ENCODE measurements at regions not wholly inside any gene's neighbourhood (a gene's known extent, or its start where the extent isn't known, plus 50 kb on each side); places are given as distances from the start of the nearest gene placed in this dataset.

GRCh38 chr12:105766029-105766428 is 372.7 kb downstream of the NUAK1 start:
- Histone ChIP-seq H3K9ac (ENCODE audit: low read length in 3 of 3) (no peak overlapping the region), H3K27me3 (ENCODE audit: control insufficient read depth, insufficient read depth, low read length) (no peaks in the 10 kb centered on the region), H3K27ac (ENCODE audit: low read depth in 2 of 2, low read length in 2 of 2) (no peak overlapping the region), H3K36me3 (ENCODE audit: control insufficient read depth in 2 of 3, insufficient read depth in 3 of 3, low read length in 3 of 3) (no peaks in the 10 kb centered on the region), H3K9me3 (ENCODE audit: control insufficient read depth in 2 of 3, insufficient read depth in 1 of 3, low read length in 3 of 3) (peaks cover 0 to 3% (median 0%) of the 10 kb centered on the region in 3 donors), H3K4me3 (ENCODE audit: low read length in 3 of 3) (no peak overlapping the region), H3K4me1 (ENCODE audit: control insufficient read depth in 2 of 3, insufficient read depth in 2 of 3, low read depth in 1 of 3, low read length in 3 of 3) (no peaks in the 10 kb centered on the region)
- intact Hi-C loops (cut with DNase I), result no loop called here
- DNase-seq, result no peak
- no peak for TF ChIP-seq CTCF (IDR thresholded peaks at IDR 0.05; ENCODE audit: borderline replicate concordance, extremely low read depth, insufficient read depth)
- no peak for FAIRE-seq

GRCh38 chr12:105769486-105769885 is 369.3 kb downstream of the NUAK1 start:
- Histone ChIP-seq H3K9ac (ENCODE audit: low read length in 3 of 3) (no peak overlapping the region), H3K36me3 (ENCODE audit: control insufficient read depth in 2 of 3, insufficient read depth in 3 of 3, low read length in 3 of 3) (no peaks in the 10 kb centered on the region), H3K9me3 (ENCODE audit: control insufficient read depth in 2 of 3, insufficient read depth in 1 of 3, low read length in 3 of 3) (peaks cover 0 to 3% (median 0%) of the 10 kb centered on the region in 3 donors), H3K27me3 (ENCODE audit: control insufficient read depth, insufficient read depth, low read length) (no peaks in the 10 kb centered on the region), H3K27ac (ENCODE audit: low read depth in 2 of 2, low read length in 2 of 2) (no peak overlapping the region), H3K4me3 (ENCODE audit: low read length in 3 of 3) (no peak overlapping the region), H3K4me1 (ENCODE audit: control insufficient read depth in 2 of 3, insufficient read depth in 2 of 3, low read depth in 1 of 3, low read length in 3 of 3) (peaks cover 0 to 3% (median 0%) of the 10 kb centered on the region in 3 donors)
- FAIRE-seq (no peak), DNase-seq (no peak)
- intact Hi-C loops (cut with DNase I), result no loop called here
- no peak for TF ChIP-seq CTCF (IDR thresholded peaks at IDR 0.05; ENCODE audit: borderline replicate concordance, extremely low read depth, insufficient read depth)

GRCh38 chr12:105773471-105773870 is 365.3 kb downstream of the NUAK1 start:
- DNase-seq, result peak in 2 of 5 donors; percentile 37 to 59
- FAIRE-seq, result no peak
- Histone ChIP-seq H3K9me3 (ENCODE audit: control insufficient read depth in 2 of 3, insufficient read depth in 1 of 3, low read length in 3 of 3) (peaks cover 0 to 3% (median 0%) of the 10 kb centered on the region in 3 donors), H3K9ac (ENCODE audit: low read length in 3 of 3) (no peak overlapping the region), H3K4me3 (ENCODE audit: low read length in 3 of 3) (no peak overlapping the region), H3K36me3 (ENCODE audit: control insufficient read depth in 2 of 3, insufficient read depth in 3 of 3, low read length in 3 of 3) (no peaks in the 10 kb centered on the region), H3K27ac (ENCODE audit: low read depth in 2 of 2, low read length in 2 of 2) (no peak overlapping the region), H3K27me3 (ENCODE audit: control insufficient read depth, insufficient read depth, low read length) (no peaks in the 10 kb centered on the region), H3K4me1 (ENCODE audit: control insufficient read depth in 2 of 3, insufficient read depth in 2 of 3, low read depth in 1 of 3, low read length in 3 of 3) (peaks cover 0 to 3% (median 0%) of the 10 kb centered on the region in 3 donors)
- TF ChIP-seq CTCF (IDR thresholded peaks at IDR 0.05; ENCODE audit: borderline replicate concordance, extremely low read depth, insufficient read depth), result no peak
- intact Hi-C loops (cut with DNase I), result no loop called here

- Histone ChIP-seq H3K27ac (ENCODE audit: low read depth in 2 of 2, low read length in 2 of 2) (no peak overlapping the region), H3K36me3 (ENCODE audit: control insufficient read depth in 2 of 3, insufficient read depth in 3 of 3, low read length in 3 of 3) (no peaks in the 10 kb centered on the region), H3K9me3 (ENCODE audit: control insufficient read depth in 2 of 3, insufficient read depth in 1 of 3, low read length in 3 of 3) (peaks cover 0 to 3% (median 0%) of the 10 kb centered on the region in 3 donors), H3K4me1 (ENCODE audit: control insufficient read depth in 2 of 3, insufficient read depth in 2 of 3, low read depth in 1 of 3, low read length in 3 of 3) (peaks cover 0 to 3% (median 0%) of the 10 kb centered on the region in 3 donors), H3K4me3 (ENCODE audit: low read length in 3 of 3) (no peak overlapping the region), H3K9ac (ENCODE audit: low read length in 3 of 3) (no peak overlapping the region), H3K27me3 (ENCODE audit: control insufficient read depth, insufficient read depth, low read length) (no peaks in the 10 kb centered on the region)
- no peak for FAIRE-seq
- intact Hi-C loops (cut with DNase I), result no loop called here
- TF ChIP-seq CTCF (IDR thresholded peaks at IDR 0.05; ENCODE audit: borderline replicate concordance, extremely low read depth, insufficient read depth), result no peak
- DNase-seq, result no peak
These were observed 364.7 kb downstream of the NUAK1 start for GRCh38 chr12:105774037-105774436.

Measured in kidney (tissue), 13 donors.